ENCODE measurements at regions not wholly inside any gene's neighbourhood (a gene's known extent, or its start where the extent isn't known, plus 50 kb on each side); places are given as distances from the start of the nearest gene placed in this dataset.

GRCh38 chr6:132888701-132889100 is 74.3 kb downstream of the RPS12 start:
- in situ Hi-C loops (cut with MboI; ENCODE audit: low pct_ligation_motif_present in 1 of 4, low pct_unique_long_range_greater_than_20kb in 1 of 4, low sequenced_read_pairs in 3 of 4) (no loop called here), intact Hi-C loops (cut with DNase I; ENCODE audit: low total_unique reads) (no loop called here)
- Histone ChIP-seq H3K4me1 (no peaks in the 10 kb centered on the region), H3K27me3 (no peaks in the 10 kb centered on the region), H3K9me3 (no peaks in the 10 kb centered on the region), H3K36me3 (no peaks in the 10 kb centered on the region), H3K27ac (no peak overlapping the region), H3K4me3 (no peak overlapping the region)
- no peak for DNase-seq
- TF ChIP-seq EP300 (IDR thresholded peaks at IDR 0.05; ENCODE audit: low read depth) (no peak), POLR2AphosphoS5 (IDR thresholded peaks at IDR 0.05) (no peak), POLR2A (IDR thresholded peaks at IDR 0.05) (no peak), CTCF (IDR thresholded peaks at IDR 0.05) (no peak)
- WGBS, 2 donors (ENCODE audit: low coverage in 1 of 2) = 92 to 93% methylated on average over 2 of the region's 2 CpGs

- Histone ChIP-seq H3K4me1 (no peaks in the 10 kb centered on the region), H3K9me3 (no peaks in the 10 kb centered on the region), H3K27ac (no peak overlapping the region), H3K36me3 (no peaks in the 10 kb centered on the region), H3K4me3 (no peak overlapping the region), H3K27me3 (no peaks in the 10 kb centered on the region)
- intact Hi-C loops (cut with DNase I; ENCODE audit: low total_unique reads) (no loop called here), in situ Hi-C loops (cut with MboI; ENCODE audit: low pct_ligation_motif_present in 1 of 4, low pct_unique_long_range_greater_than_20kb in 1 of 4, low sequenced_read_pairs in 3 of 4) (no loop called here)
- WGBS, 2 donors (ENCODE audit: low coverage in 1 of 2) = 80 to 88% methylated on average over 4 to 5 of the region's 5 CpGs
- DNase-seq = no peak
- TF ChIP-seq POLR2AphosphoS5 (IDR thresholded peaks at IDR 0.05) (no peak), POLR2A (IDR thresholded peaks at IDR 0.05) (no peak), EP300 (IDR thresholded peaks at IDR 0.05; ENCODE audit: low read depth) (no peak)
Observed at GRCh38 chr6:132892929-132893771, 78.8 kb downstream of the RPS12 start.

GRCh38 chr6:132893772-132894490 is 79.6 kb downstream of the RPS12 start:
- H3K4me3 ChIP-seq = no peak overlapping the region
- H3K4me1 ChIP-seq = no peaks in the 10 kb centered on the region
- no peak overlapping the region for H3K27ac ChIP-seq
- TF ChIP-seq POLR2A (IDR thresholded peaks at IDR 0.05) = no peak
- TF ChIP-seq EP300 (IDR thresholded peaks at IDR 0.05; ENCODE audit: low read depth) = no peak
- no peak for TF ChIP-seq POLR2AphosphoS5 (IDR thresholded peaks at IDR 0.05)
- TF ChIP-seq CTCF (IDR thresholded peaks at IDR 0.05) = no peak
- H3K36me3 ChIP-seq = no peaks in the 10 kb centered on the region
- WGBS, 2 donors (ENCODE audit: low coverage in 1 of 2) = 69% methylated on average over 3 to 8 of the region's 8 CpGs
- H3K27me3 ChIP-seq = no peaks in the 10 kb centered on the region
- intact Hi-C loops (cut with DNase I; ENCODE audit: low total_unique reads) = no loop called here
- no peak for DNase-seq
- in situ Hi-C loops (cut with MboI; ENCODE audit: low pct_ligation_motif_present in 1 of 4, low pct_unique_long_range_greater_than_20kb in 1 of 4, low sequenced_read_pairs in 3 of 4) = no loop called here
- H3K9me3 ChIP-seq = no peaks in the 10 kb centered on the region

GRCh38 chr6:132898376-132898775 is 84.0 kb downstream of the RPS12 start:
- intact Hi-C loops (cut with DNase I; ENCODE audit: low total_unique reads) = no loop called here
- Histone ChIP-seq H3K4me1 (no peaks in the 10 kb centered on the region), H3K4me3 (no peak overlapping the region), H3K27ac (no peak overlapping the region), H3K36me3 (no peaks in the 10 kb centered on the region), H3K9me3 (no peaks in the 10 kb centered on the region), H3K27me3 (no peaks in the 10 kb centered on the region)
- DNase-seq = no peak
- no peak for TF ChIP-seq CTCF (IDR thresholded peaks at IDR 0.05)
- no peak for TF ChIP-seq POLR2A (IDR thresholded peaks at IDR 0.05)
- TF ChIP-seq POLR2AphosphoS5 (IDR thresholded peaks at IDR 0.05) = no peak
- TF ChIP-seq EP300 (IDR thresholded peaks at IDR 0.05; ENCODE audit: low read depth) = no peak
- WGBS, 2 donors (ENCODE audit: low coverage in 1 of 2) = 77 to 88% methylated on average over 4 of the region's 4 CpGs
- in situ Hi-C loops (cut with MboI; ENCODE audit: low pct_ligation_motif_present in 1 of 4, low pct_unique_long_range_greater_than_20kb in 1 of 4, low sequenced_read_pairs in 3 of 4) = no loop called here

Measured in transverse colon (tissue), 4 donors.